Ovary (tissue), 7 donors: ENCODE measurements at regions not wholly inside any gene's neighbourhood (a gene's known extent, or its start where the extent isn't known, plus 50 kb on each side); places are given as distances from the start of the nearest gene placed in this dataset.

ENCODE experiments used
- DNase-seq, 5 donors: peaks; one replicate each; pipeline ENCODE4 v3.0.0-alpha.2; 2019 to 2020
- H3K27ac ChIP-seq, 2 donors: fragments of 200-600 bp; one replicate each; pipeline versions ENCODE4 v1.5.1 to v1.8.0; 2019 to 2022
- H3K27me3 ChIP-seq: fragments of 200-600 bp; one replicate; pipeline ENCODE4 v1.8.0; 2022
- H3K36me3 ChIP-seq: fragments of 200-600 bp; sonication (generic); one replicate; pipeline ENCODE4 v1.5.1; 2019
- H3K4me1 ChIP-seq: one replicate; pipeline ENCODE4 v1.8.1; 2013; ENCODE audit warnings: mild to moderate bottlenecking, moderate library complexity; ENCODE audit not compliant: insufficient read depth
- H3K4me3 ChIP-seq: fragments of 200-600 bp; sonication (generic); one replicate; pipeline ENCODE4 v1.5.1; 2017
- H3K9me3 ChIP-seq, 2 donors: fragments of 200-600 bp in 1 of 2; sonication (generic) in 1 of 2; one replicate each; pipeline versions ENCODE4 v1.5.1 to v1.8.1; 2013 to 2019; ENCODE audit warnings: mild to moderate bottlenecking in 1 of 2, moderate library complexity in 1 of 2
- CTCF ChIP-seq, 3 donors: fragments of 450-650 bp in 2 of 3; fragments of 200-600 bp in 1 of 3; IDR thresholded peaks; one replicate each; pipeline versions ENCODE4 v1.5.1 to v1.8.0; 2016 to 2022; ENCODE audit warnings: antibody characterized with exemption in 3 of 3, mild to moderate bottlenecking in 1 of 3
- EP300 ChIP-seq: sonication (generic); formaldehyde crosslinking; IDR thresholded peaks from one replicate; pipeline ENCODE4 v1.6.1; 2017; ENCODE audit warnings: antibody characterized with exemption
- POLR2A ChIP-seq: fragments of 450-650 bp; IDR thresholded peaks from one replicate; pipeline ENCODE4 v1.6.1; 2017; ENCODE audit warnings: antibody characterized with exemption, mild to moderate bottlenecking, moderate library complexity
- WGBS, 3 donors: extraction: QIAGEN DNeasy Blood & Tissue Kit in 1 of 3; methylation state at CpG; one replicate each; pipeline versions ENCODE4 v1.1.5 to v1.1.7; 2013 to 2017; 5-methylcytosine and 5-hydroxymethylcytosine counted together
- intact Hi-C, 4 donors: fragments of 100-400 bp; cut with DNase I; formaldehyde crosslinking; loops; one replicate each; pipeline versions ENCODE4 v1.11.0 to v1.15.1; 2022 to 2023
- donor health status: DM: no; HTN: no; CAD: no; lungs with moderate emphysema.
- donor health status: DM: no; HTN: no; CAD: no.
- donor health status: Bipolar disorder and iron deficiency.
- donor health status: DM: no; HTN: no; CAD: no.
- donor health status: DM: yes; HTN: yes; CAD: no.

GRCh38 chr12:102567031-102567985 lies 86.9 kb upstream of the IGF1 start:
- Histone ChIP-seq H3K4me3 (no peak overlapping the region), H3K9me3 (no peaks in the 10 kb centered on the region), H3K27me3 (no peaks in the 10 kb centered on the region), H3K4me1 (peaks cover 2% of the 10 kb centered on the region), H3K36me3 (no peaks in the 10 kb centered on the region), H3K27ac (no peak overlapping the region)
- intact Hi-C loops = no loop called here
- no peak for TF ChIP-seq POLR2A
- no peak for TF ChIP-seq EP300
- TF ChIP-seq CTCF (IDR thresholded peaks at IDR 0.05) = no peak
- no peak for DNase-seq
- 60 to 69% (median 67%) methylated on average over 6 of the region's 6 CpGs for WGBS, 3 donors

GRCh38 chr12:102565555-102565954 lies 85.2 kb upstream of the IGF1 start:
- intact Hi-C loops = no loop called here
- Histone ChIP-seq H3K27ac (no peak overlapping the region), H3K4me1 (peaks cover 2% of the 10 kb centered on the region), H3K27me3 (no peaks in the 10 kb centered on the region), H3K36me3 (no peaks in the 10 kb centered on the region), H3K9me3 (no peaks in the 10 kb centered on the region), H3K4me3 (no peak overlapping the region)
- no peak for DNase-seq
- WGBS, 3 donors = 75 to 95% (median 92%) methylated on average over 3 of the region's 3 CpGs
- TF ChIP-seq POLR2A (no peak), CTCF (IDR thresholded peaks at IDR 0.05) (no peak), EP300 (no peak)

GRCh38 chr12:102564026-102564425 lies 83.7 kb upstream of the IGF1 start:
- Histone ChIP-seq H3K36me3 (no peaks in the 10 kb centered on the region), H3K4me1 (peaks cover 2% of the 10 kb centered on the region), H3K27ac (no peak overlapping the region), H3K9me3 (no peaks in the 10 kb centered on the region), H3K4me3 (no peak overlapping the region), H3K27me3 (no peaks in the 10 kb centered on the region)
- TF ChIP-seq CTCF (IDR thresholded peaks at IDR 0.05) = no peak
- TF ChIP-seq EP300 = no peak
- no peak for TF ChIP-seq POLR2A
- WGBS, 3 donors = 89 to 92% (median 89%) methylated on average over 4 of the region's 4 CpGs
- DNase-seq = no peak
- intact Hi-C loops = no loop called here

- Histone ChIP-seq H3K27ac (no peak overlapping the region), H3K36me3 (no peaks in the 10 kb centered on the region), H3K27me3 (no peaks in the 10 kb centered on the region), H3K9me3 (no peaks in the 10 kb centered on the region), H3K4me3 (no peak overlapping the region), H3K4me1 (peaks cover 2% of the 10 kb centered on the region)
- 38 to 43% (median 40%) methylated on average over 2 of the region's 2 CpGs for WGBS, 3 donors
- DNase-seq = no peak
- TF ChIP-seq EP300 (no peak), CTCF (IDR thresholded peaks at IDR 0.05) (no peak), POLR2A (no peak)
- intact Hi-C loops = no loop called here
Measured at GRCh38 chr12:102562836-102563425, 82.6 kb upstream of the IGF1 start.
